NOMO-1 treated with DMSO at 0.1 percent for 48 hours (cell line): ENCODE measurements at regions not wholly inside any gene's neighbourhood (a gene's known extent, or its start where the extent isn't known, plus 50 kb on each side); places are given as distances from the start of the nearest gene placed in this dataset.

Experiments
- DNase-seq: peaks from one replicate; lab custom pipeline; 2025; ENCODE audit not compliant: unreplicated experiment; lab: John Stamatoyannopoulos, UW

- DNase-seq, result no peak
Observed at GRCh38 chr13:31081316-31081715, 80.4 kb downstream of the HSPH1 start.

DNA sequence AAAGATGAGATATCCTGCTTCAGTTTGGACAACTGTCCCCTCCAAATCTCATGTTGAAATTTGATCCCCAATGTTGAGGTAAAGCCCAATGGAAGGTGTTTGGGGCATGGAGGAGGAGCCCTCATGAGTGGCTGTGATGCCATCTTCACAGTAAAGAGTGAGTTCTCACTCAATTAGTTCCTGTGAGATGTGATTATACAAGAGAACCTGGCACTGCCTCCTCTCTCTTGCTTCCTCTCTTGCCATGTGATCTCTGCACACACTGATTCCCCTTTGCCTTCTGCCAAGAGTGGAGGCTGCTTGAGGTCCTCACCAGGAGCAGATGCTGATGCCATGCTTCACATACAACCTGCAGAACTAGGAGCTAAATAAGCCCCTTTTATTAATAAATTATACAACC is 86.9 kb downstream of the HSPH1 start:
- no peak for DNase-seq

- no peak for DNase-seq
Observed at GRCh38 chr13:31073859-31074718, 87.6 kb downstream of the HSPH1 start.

DNA sequence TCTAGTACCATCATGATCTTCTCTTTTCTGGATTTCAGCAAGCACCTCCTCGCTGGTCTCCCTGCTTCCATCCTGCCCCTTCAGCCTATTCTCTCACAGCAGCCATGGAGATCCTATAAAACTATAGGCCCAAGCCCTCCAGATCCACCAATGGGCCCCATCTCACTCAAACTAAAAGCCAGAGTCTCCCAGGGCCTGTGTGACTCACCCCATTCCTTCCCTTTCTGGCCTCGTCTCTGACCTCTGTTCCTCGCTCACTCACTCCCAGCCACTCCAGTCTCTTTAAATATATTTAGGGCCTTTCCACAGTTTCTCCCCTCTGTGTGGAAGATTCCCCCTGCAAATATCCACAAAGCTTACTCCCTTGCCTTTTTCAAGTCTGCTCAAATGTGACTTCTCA is 89.7 kb downstream of the HSPH1 start:
- DNase-seq, result no peak

- no peak for DNase-seq
Observed at GRCh38 chr13:31069808-31070534, 91.7 kb downstream of the HSPH1 start.

DNA sequence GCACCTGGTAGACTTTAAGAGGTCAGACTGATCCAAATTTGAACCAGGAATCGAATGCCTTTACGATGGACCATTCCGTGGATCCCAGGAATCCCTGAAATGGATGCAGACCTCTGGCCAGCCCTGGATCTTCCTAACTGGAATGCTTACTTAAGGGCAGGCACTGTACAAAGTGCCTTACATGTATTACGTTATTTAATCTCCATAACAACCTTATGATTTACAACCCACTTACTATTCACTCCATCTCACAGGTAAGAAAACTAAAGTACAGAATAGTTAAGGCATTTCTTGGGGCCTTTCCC is 93.6 kb downstream of the HSPH1 start:
- DNase-seq, result no peak

GRCh38 chr13:31067416-31068118 is 94.1 kb downstream of the HSPH1 start:
- no peak for DNase-seq

- no peak for DNase-seq
Observed at GRCh38 chr13:31064636-31065035, 97.1 kb downstream of the HSPH1 start.

DNA sequence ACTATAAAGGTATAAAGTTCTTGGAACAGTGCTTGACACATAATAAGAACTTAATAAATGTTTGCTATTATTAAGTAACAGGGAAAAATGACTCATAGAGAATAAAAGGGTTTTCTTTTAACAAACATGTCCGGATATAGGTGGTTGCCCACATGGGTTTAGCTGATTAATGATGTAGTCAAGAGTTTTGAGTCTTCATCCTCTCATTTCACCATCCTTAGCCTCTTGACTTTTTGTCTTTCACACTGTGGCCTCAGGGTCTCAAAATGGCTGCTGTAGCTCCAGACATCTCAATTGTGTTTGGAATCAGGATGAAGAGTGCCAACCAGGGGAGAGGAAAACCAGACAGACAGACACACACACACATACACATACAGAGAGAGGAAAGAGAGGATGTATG is 97.9 kb downstream of the HSPH1 start:
- no peak for DNase-seq

- DNase-seq, result no peak
Observed at GRCh38 chr13:31060655-31061054, 101.0 kb downstream of the HSPH1 start.

GRCh38 chr13:31060220-31060619 is 101.5 kb downstream of the HSPH1 start:
- DNase-seq, result no peak

- no peak for DNase-seq
Observed at GRCh38 chr13:31057403-31058033, 104.2 kb downstream of the HSPH1 start.

- DNase-seq, result no peak
Observed at GRCh38 chr13:31056644-31057271, 104.9 kb downstream of the HSPH1 start.

- DNase-seq, result no peak
Observed at GRCh38 chr13:31055589-31055988, 106.1 kb downstream of the HSPH1 start.

DNA sequence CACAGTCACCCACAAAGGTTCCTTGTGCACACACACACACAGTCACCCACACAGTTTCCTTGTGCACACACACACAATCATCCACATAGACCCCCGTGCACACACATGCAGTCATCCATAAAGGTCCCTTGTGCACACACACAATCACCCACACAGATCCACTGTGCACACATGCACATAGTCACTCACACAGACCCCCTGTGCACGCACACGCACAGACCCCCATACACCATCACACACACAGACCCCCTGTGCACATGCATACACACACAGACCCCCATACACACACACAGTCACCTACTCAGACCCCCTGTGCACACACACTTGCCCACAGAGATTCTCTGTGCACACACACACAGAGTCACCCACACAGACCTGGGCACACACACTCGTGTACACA is 107.1 kb downstream of the HSPH1 start:
- DNase-seq, result no peak

DNA sequence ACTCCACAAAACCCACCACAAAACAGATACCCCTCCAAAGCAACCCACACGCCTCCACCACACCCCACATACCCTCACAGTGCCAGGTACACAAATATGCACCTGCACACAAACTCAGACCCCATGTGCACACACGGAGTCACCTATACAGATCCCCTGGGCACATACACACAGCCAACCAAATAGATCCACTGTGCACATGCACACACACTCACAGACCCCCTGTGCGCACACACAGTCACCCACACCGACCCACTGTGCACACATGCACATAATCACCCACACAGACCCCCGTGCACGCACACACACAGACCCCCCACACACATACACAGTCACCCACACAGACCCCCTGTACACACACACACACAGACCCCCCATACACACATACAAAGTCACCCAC is 107.8 kb downstream of the HSPH1 start:
- no peak for DNase-seq

GRCh38 chr13:31053091-31053490 is 108.6 kb downstream of the HSPH1 start:
- DNase-seq, result no peak

DNA sequence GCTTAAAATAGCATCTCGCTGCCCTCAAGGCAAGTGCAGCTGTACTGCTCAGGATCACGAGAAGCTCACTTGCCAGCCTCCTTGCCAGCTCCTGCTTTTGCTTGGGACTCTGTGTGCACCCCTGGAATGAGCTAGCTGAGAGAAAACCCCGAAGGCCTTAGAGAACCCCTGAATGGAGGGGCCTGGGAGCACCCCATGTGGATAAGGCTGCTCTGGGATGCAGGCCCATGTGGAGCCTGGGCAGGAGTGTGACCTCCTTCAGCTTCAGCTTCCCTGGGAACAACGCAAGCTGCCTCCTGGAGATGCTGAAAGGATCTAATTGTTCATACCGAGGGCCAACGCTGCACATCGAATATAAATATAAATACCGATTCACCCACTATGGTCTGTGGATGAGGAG is 109.2 kb downstream of the HSPH1 start:
- no peak for DNase-seq

- no peak for DNase-seq
Observed at GRCh38 chr13:31051999-31052398, 109.7 kb downstream of the HSPH1 start.

DNA sequence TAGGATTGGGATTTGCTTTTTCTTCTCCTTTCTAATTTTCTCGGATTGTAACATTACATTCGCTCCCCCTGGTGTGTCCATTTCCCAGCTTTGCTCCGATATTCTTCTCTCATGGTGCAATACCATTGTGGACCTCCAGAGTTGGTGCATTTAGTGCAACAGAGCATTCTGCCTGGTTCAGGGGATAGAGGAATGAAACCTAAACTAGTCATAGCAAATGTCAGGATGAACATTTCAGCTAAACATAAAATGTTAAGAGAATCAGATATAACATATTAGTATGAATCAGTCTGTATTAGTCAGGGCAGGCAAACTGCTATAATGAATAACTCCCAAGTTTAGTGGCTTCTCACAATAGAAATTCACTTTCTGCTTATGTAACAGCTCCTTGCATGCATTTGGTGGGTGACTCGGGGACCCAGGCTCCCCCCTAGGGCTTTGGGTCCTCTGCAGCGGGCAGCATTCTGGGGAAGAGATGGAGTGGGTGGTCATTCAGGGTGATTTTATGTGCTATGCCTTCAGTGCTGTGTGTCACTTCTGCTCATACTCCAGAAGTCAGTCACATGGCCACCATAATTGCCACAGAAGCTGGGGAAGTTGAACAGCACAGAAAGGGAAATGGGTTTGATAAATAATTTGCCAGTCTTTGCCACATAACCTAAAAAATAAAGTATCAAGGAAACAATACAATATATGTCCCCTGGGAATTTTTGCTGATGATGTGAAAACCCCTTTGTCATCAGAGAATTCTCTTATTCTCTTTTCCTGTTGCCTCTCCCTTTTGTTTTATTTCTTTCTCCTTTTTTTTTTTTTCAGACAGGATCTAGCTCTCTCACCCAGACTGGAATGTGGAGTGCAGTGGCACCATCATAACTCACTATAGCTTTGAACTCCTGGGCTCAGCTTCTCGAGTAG is 111.0 kb downstream of the HSPH1 start:
- peak; percentile 71 for DNase-seq
